Neural progenitor cell (in vitro differentiated cells): ENCODE measurements at regions not wholly inside any gene's neighbourhood (a gene's known extent, or its start where the extent isn't known, plus 50 kb on each side); places are given as distances from the start of the nearest gene placed in this dataset.

ENCODE experiments used
- EZH2 ChIP-seq: fragments of 200-600 bp; sonication (generic); IDR thresholded peaks from 2 replicates; pipeline ENCODE4 v1.6.1; 2017; ENCODE audit warnings: antibody characterized with exemption, mild to moderate bottlenecking, moderate library complexity
- TF ChIP-seq, protein P1 (sequence below): fragments of 200-600 bp; sonication (generic); IDR thresholded peaks from 2 replicates; pipeline ENCODE4 v1.5.1; 2017; ENCODE audit warnings: antibody characterized with exemption, mild to moderate bottlenecking

DNA sequence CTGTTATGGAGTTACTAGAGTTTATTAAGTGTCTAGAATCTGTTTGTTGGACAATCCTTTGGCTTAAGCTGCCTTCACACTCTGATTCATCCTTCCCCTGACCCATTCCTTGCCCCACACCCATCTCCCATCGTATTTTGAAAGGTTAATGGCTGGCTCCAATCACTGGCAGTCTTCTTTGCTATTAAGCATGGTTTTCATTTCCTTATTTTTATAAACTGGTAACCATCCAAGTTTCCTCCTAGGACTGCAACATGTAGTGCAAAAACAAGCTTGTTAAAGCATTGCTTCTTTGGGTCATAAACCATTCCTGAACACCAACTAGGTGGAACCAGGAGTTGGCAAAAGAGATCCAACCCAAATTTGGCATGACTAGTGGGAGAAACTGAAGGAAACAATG lies 148.4 kb downstream of the DTWD1 start:
- TF ChIP-seq, protein P1, sequence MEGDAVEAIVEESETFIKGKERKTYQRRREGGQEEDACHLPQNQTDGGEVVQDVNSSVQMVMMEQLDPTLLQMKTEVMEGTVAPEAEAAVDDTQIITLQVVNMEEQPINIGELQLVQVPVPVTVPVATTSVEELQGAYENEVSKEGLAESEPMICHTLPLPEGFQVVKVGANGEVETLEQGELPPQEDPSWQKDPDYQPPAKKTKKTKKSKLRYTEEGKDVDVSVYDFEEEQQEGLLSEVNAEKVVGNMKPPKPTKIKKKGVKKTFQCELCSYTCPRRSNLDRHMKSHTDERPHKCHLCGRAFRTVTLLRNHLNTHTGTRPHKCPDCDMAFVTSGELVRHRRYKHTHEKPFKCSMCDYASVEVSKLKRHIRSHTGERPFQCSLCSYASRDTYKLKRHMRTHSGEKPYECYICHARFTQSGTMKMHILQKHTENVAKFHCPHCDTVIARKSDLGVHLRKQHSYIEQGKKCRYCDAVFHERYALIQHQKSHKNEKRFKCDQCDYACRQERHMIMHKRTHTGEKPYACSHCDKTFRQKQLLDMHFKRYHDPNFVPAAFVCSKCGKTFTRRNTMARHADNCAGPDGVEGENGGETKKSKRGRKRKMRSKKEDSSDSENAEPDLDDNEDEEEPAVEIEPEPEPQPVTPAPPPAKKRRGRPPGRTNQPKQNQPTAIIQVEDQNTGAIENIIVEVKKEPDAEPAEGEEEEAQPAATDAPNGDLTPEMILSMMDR, result no peak
- TF ChIP-seq EZH2, result no peak
